ENCODE measurements at regions not wholly inside any gene's neighbourhood (a gene's known extent, or its start where the extent isn't known, plus 50 kb on each side); places are given as distances from the start of the nearest gene placed in this dataset.

DNA sequence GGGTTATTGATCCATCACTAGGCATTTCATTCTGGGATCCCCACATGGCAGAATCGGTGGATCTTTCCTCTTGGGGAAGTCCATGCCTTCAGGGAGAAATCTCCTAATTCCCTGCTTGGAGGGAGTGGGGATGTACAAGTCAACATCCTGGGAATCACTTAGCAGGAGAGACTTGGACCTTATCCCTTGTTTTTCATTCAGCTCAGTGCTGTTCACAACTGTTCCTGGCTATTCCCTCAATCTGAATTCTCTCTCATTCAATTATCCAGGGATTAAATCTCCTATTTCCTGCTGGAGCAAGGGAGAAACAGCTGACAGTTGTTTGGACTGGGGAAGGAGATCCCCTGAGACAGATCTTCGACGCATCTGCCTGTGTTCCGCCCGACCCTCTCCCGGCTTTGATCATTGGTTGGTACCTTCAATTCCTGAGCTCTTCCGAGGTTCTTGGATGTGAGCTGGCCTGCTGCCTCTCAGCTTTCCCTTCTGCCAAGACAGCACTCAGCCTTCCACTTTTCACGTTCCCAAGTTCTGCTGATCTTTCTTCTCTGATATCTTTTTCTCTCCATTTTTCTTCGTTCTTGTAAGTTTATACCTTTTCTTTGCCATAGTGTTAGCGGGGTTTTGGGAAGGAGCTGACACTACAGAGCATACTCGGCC is 115.4 kb upstream of the GNAO1 start:
- TF ChIP-seq ETV6 (CRISPR knock-in tag; IDR thresholded peaks at IDR 0.05): no peak
- TF ChIP-seq, protein P1, sequence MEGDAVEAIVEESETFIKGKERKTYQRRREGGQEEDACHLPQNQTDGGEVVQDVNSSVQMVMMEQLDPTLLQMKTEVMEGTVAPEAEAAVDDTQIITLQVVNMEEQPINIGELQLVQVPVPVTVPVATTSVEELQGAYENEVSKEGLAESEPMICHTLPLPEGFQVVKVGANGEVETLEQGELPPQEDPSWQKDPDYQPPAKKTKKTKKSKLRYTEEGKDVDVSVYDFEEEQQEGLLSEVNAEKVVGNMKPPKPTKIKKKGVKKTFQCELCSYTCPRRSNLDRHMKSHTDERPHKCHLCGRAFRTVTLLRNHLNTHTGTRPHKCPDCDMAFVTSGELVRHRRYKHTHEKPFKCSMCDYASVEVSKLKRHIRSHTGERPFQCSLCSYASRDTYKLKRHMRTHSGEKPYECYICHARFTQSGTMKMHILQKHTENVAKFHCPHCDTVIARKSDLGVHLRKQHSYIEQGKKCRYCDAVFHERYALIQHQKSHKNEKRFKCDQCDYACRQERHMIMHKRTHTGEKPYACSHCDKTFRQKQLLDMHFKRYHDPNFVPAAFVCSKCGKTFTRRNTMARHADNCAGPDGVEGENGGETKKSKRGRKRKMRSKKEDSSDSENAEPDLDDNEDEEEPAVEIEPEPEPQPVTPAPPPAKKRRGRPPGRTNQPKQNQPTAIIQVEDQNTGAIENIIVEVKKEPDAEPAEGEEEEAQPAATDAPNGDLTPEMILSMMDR (IDR thresholded peaks at IDR 0.05): no peak
- TF ChIP-seq TEAD4 (CRISPR knock-in tag; IDR thresholded peaks at IDR 0.05): no peak
- no peak for TF ChIP-seq CREB1 (CRISPR knock-in tag; IDR thresholded peaks at IDR 0.05)
- TF ChIP-seq, protein P2, sequence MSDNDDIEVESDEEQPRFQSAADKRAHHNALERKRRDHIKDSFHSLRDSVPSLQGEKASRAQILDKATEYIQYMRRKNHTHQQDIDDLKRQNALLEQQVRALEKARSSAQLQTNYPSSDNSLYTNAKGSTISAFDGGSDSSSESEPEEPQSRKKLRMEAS (CRISPR knock-in tag; IDR thresholded peaks at IDR 0.05): no peak
- TF ChIP-seq, protein P3, sequence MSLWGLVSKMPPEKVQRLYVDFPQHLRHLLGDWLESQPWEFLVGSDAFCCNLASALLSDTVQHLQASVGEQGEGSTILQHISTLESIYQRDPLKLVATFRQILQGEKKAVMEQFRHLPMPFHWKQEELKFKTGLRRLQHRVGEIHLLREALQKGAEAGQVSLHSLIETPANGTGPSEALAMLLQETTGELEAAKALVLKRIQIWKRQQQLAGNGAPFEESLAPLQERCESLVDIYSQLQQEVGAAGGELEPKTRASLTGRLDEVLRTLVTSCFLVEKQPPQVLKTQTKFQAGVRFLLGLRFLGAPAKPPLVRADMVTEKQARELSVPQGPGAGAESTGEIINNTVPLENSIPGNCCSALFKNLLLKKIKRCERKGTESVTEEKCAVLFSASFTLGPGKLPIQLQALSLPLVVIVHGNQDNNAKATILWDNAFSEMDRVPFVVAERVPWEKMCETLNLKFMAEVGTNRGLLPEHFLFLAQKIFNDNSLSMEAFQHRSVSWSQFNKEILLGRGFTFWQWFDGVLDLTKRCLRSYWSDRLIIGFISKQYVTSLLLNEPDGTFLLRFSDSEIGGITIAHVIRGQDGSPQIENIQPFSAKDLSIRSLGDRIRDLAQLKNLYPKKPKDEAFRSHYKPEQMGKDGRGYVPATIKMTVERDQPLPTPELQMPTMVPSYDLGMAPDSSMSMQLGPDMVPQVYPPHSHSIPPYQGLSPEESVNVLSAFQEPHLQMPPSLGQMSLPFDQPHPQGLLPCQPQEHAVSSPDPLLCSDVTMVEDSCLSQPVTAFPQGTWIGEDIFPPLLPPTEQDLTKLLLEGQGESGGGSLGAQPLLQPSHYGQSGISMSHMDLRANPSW (CRISPR knock-in tag; conservative IDR thresholded peaks at IDR 0.05; ENCODE audit: low read depth): no peak
- TF ChIP-seq NFYB (CRISPR knock-in tag; conservative IDR thresholded peaks at IDR 0.05; ENCODE audit: low read depth): no peak
- no peak for TF ChIP-seq EMX1 (CRISPR knock-in tag; IDR thresholded peaks at IDR 0.05)
- TF ChIP-seq, protein P4, sequence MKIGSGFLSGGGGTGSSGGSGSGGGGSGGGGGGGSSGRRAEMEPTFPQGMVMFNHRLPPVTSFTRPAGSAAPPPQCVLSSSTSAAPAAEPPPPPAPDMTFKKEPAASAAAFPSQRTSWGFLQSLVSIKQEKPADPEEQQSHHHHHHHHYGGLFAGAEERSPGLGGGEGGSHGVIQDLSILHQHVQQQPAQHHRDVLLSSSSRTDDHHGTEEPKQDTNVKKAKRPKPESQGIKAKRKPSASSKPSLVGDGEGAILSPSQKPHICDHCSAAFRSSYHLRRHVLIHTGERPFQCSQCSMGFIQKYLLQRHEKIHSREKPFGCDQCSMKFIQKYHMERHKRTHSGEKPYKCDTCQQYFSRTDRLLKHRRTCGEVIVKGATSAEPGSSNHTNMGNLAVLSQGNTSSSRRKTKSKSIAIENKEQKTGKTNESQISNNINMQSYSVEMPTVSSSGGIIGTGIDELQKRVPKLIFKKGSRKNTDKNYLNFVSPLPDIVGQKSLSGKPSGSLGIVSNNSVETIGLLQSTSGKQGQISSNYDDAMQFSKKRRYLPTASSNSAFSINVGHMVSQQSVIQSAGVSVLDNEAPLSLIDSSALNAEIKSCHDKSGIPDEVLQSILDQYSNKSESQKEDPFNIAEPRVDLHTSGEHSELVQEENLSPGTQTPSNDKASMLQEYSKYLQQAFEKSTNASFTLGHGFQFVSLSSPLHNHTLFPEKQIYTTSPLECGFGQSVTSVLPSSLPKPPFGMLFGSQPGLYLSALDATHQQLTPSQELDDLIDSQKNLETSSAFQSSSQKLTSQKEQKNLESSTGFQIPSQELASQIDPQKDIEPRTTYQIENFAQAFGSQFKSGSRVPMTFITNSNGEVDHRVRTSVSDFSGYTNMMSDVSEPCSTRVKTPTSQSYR (CRISPR knock-in tag; IDR thresholded peaks at IDR 0.05): no peak
